HG03457 (cell line): ENCODE measurements at regions not wholly inside any gene's neighbourhood (a gene's known extent, or its start where the extent isn't known, plus 50 kb on each side); places are given as distances from the start of the nearest gene placed in this dataset.

Experiments used
- ATAC-seq: cut with Tn5 transposase; IDR thresholded peaks from one replicate; pipeline ENCODE4 v1.9.1; 2021; ENCODE audit warnings: moderate number of reproducible peaks; ENCODE audit not compliant: unreplicated experiment

GRCh38 chr10:24104895-24105294 is 104.0 kb upstream of the KIAA1217 start:
- no peak for ATAC-seq

GRCh38 chr10:24113901-24114300 is 95.0 kb upstream of the KIAA1217 start:
- ATAC-seq: no peak

GRCh38 chr10:24114556-24114955 is 94.4 kb upstream of the KIAA1217 start:
- no peak for ATAC-seq

- no peak for ATAC-seq
Measured at GRCh38 chr10:24115403-24115802, 93.5 kb upstream of the KIAA1217 start.

GRCh38 chr10:24118246-24118645 is 90.7 kb upstream of the KIAA1217 start:
- ATAC-seq: no peak

GRCh38 chr10:24119896-24120295 is 89.0 kb upstream of the KIAA1217 start:
- ATAC-seq: no peak

- ATAC-seq: no peak
Measured at GRCh38 chr10:24120646-24121045, 88.3 kb upstream of the KIAA1217 start.

GRCh38 chr10:24127516-24127915 is 81.4 kb upstream of the KIAA1217 start:
- no peak for ATAC-seq

- ATAC-seq: no peak
Measured at GRCh38 chr10:24128066-24128730, 80.7 kb upstream of the KIAA1217 start.

GRCh38 chr10:24132741-24133140 is 76.2 kb upstream of the KIAA1217 start:
- ATAC-seq: no peak

GRCh38 chr10:24133835-24134234 is 75.1 kb upstream of the KIAA1217 start:
- ATAC-seq: no peak

- ATAC-seq: no peak
Measured at GRCh38 chr10:24136070-24136469, 72.9 kb upstream of the KIAA1217 start.

GRCh38 chr10:24147321-24147720 is 61.6 kb upstream of the KIAA1217 start:
- no peak for ATAC-seq

- no peak for ATAC-seq
Measured at GRCh38 chr10:24149640-24150039, 59.3 kb upstream of the KIAA1217 start.

GRCh38 chr10:24150853-24151252 is 58.1 kb upstream of the KIAA1217 start:
- no peak for ATAC-seq

GRCh38 chr10:24152270-24152669 is 56.7 kb upstream of the KIAA1217 start:
- no peak for ATAC-seq

GRCh38 chr10:24153031-24153430 is 55.9 kb upstream of the KIAA1217 start:
- ATAC-seq: no peak

- no peak for ATAC-seq
Measured at GRCh38 chr10:24153537-24153936, 55.4 kb upstream of the KIAA1217 start.

- no peak for ATAC-seq
Measured at GRCh38 chr10:24156686-24157085, 52.3 kb upstream of the KIAA1217 start.

GRCh38 chr10:24157567-24157966 is 51.4 kb upstream of the KIAA1217 start:
- ATAC-seq: no peak
